H1 (cell line): ENCODE measurements at regions not wholly inside any gene's neighbourhood (a gene's known extent, or its start where the extent isn't known, plus 50 kb on each side); places are given as distances from the start of the nearest gene placed in this dataset.

Source experiments
- ASH2L ChIP-seq: fragments of 200-600, 300-600 bp; sonication (generic); IDR thresholded peaks from one replicate; pipeline ENCODE4 v1.7.1; 2017; ENCODE audit warnings: low read length
- CTBP2 ChIP-seq: IDR thresholded peaks from 2 replicates; pipeline ENCODE4 v1.7.0; 2011; ENCODE audit warnings: borderline replicate concordance, mild to moderate bottlenecking, moderate library complexity, mixed read lengths, low read length; ENCODE audit not compliant: insufficient read depth, insufficient read length
- E2F6 ChIP-seq: IDR thresholded peaks from 2 replicates; pipeline ENCODE4 v1.6.1; 2012; ENCODE audit warnings: inconsistent platforms
- POLR2AphosphoS5 ChIP-seq: IDR thresholded peaks from 2 replicates; pipeline ENCODE4 v1.6.1; 2011; ENCODE audit warnings: low read depth, low read length
- TAF1 ChIP-seq: IDR thresholded peaks from 2 replicates; pipeline ENCODE4 v1.6.1; 2011; ENCODE audit warnings: mild to moderate bottlenecking, low read depth, low read length
- TAF7 ChIP-seq: optimal IDR thresholded peaks from 2 replicates; pipeline ENCODE3; 2011; ENCODE audit warnings: low read depth, mild to moderate bottlenecking, inconsistent platforms, low read length, moderate library complexity, borderline replicate concordance

GRCh38 chr6:6906570-6907213 is 201.1 kb upstream of the RREB1 start (continued):
- TF ChIP-seq E2F6 (no peak), POLR2AphosphoS5 (no peak), TAF7 (no peak), CTBP2 (no peak), ASH2L (no peak), TAF1 (no peak)
